CD4-positive, alpha-beta T cell treated with Interleukin-4 for 4 hours (primary cell): ENCODE measurements at regions not wholly inside any gene's neighbourhood (a gene's known extent, or its start where the extent isn't known, plus 50 kb on each side); places are given as distances from the start of the nearest gene placed in this dataset.

Source experiments
- DNase-seq: peaks from one replicate; pipeline ENCODE4 v3.0.0-alpha.2; 2020

- no peak for DNase-seq
Measured at GRCh38 chr9:28781481-28781880, 1208.2 kb upstream of the C9orf72 start.

- no peak for DNase-seq
Measured at GRCh38 chr9:28782630-28783029, 1209.3 kb upstream of the C9orf72 start.

GRCh38 chr9:28792716-28793115 lies 1219.4 kb upstream of the C9orf72 start:
- DNase-seq = no peak

- DNase-seq = no peak
Measured at GRCh38 chr9:28799876-28800275, 1226.6 kb upstream of the C9orf72 start.

GRCh38 chr9:28801144-28801799 lies 1228.0 kb upstream of the C9orf72 start:
- no peak for DNase-seq

GRCh38 chr9:28805197-28805596 lies 1231.9 kb upstream of the C9orf72 start:
- DNase-seq = no peak

GRCh38 chr9:28808042-28808441 lies 1234.8 kb upstream of the C9orf72 start:
- DNase-seq = no peak

GRCh38 chr9:28810388-28811075 lies 1237.3 kb upstream of the C9orf72 start:
- no peak for DNase-seq

GRCh38 chr9:28820741-28821140 lies 1247.5 kb upstream of the C9orf72 start:
- no peak for DNase-seq

- no peak for DNase-seq
Measured at GRCh38 chr9:28821240-28821639, 1248.0 kb upstream of the C9orf72 start.

GRCh38 chr9:28824432-28824963 lies 1251.2 kb upstream of the C9orf72 start:
- DNase-seq = no peak

- no peak for DNase-seq
Measured at GRCh38 chr9:28832168-28832770, 1259.0 kb upstream of the C9orf72 start.

- DNase-seq = no peak
Measured at GRCh38 chr9:28834156-28834555, 1260.9 kb upstream of the C9orf72 start.

GRCh38 chr9:28839778-28840430 lies 1266.6 kb upstream of the C9orf72 start:
- DNase-seq = no peak

GRCh38 chr9:28841775-28842174 lies 1268.5 kb upstream of the C9orf72 start:
- no peak for DNase-seq

- DNase-seq = no peak
Measured at GRCh38 chr9:28847331-28847730, 1274.0 kb upstream of the C9orf72 start.

GRCh38 chr9:28848671-28849070 lies 1275.4 kb upstream of the C9orf72 start:
- no peak for DNase-seq

GRCh38 chr9:28853477-28853876 lies 1280.2 kb upstream of the C9orf72 start:
- DNase-seq = no peak

GRCh38 chr9:28866951-28867350 lies 1293.7 kb upstream of the C9orf72 start:
- DNase-seq = no peak

GRCh38 chr9:28868228-28868990 lies 1295.1 kb upstream of the C9orf72 start:
- DNase-seq = no peak

GRCh38 chr9:28882529-28882928 lies 1309.2 kb upstream of the C9orf72 start:
- DNase-seq = no peak

GRCh38 chr9:28883234-28883633 lies 1310.0 kb upstream of the C9orf72 start:
- DNase-seq = no peak
